ENCODE measurements at regions not wholly inside any gene's neighbourhood (a gene's known extent, or its start where the extent isn't known, plus 50 kb on each side); places are given as distances from the start of the nearest gene placed in this dataset.

DNA sequence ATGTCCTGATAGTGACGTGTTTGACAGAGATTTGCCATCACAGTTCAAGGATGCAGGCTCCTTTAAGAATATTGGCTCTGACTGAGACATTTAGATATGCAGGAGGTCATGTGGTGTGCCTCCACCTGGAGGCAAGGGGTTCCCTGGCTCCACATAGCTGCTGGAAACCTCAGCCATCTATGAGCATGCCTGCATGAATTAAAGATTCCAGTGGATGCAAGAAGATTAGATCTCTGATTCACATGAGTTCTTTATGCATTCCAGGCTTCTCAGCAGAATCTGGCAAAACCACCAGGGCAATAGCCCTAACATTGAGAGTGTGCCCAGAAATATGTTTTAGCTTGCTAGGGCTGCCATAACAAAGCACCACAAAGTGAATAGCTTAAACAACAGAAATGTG is 298.5 kb upstream of the AADAT start:
- TF ChIP-seq, protein P1, sequence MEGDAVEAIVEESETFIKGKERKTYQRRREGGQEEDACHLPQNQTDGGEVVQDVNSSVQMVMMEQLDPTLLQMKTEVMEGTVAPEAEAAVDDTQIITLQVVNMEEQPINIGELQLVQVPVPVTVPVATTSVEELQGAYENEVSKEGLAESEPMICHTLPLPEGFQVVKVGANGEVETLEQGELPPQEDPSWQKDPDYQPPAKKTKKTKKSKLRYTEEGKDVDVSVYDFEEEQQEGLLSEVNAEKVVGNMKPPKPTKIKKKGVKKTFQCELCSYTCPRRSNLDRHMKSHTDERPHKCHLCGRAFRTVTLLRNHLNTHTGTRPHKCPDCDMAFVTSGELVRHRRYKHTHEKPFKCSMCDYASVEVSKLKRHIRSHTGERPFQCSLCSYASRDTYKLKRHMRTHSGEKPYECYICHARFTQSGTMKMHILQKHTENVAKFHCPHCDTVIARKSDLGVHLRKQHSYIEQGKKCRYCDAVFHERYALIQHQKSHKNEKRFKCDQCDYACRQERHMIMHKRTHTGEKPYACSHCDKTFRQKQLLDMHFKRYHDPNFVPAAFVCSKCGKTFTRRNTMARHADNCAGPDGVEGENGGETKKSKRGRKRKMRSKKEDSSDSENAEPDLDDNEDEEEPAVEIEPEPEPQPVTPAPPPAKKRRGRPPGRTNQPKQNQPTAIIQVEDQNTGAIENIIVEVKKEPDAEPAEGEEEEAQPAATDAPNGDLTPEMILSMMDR (optimal IDR thresholded peaks at IDR 0.05 in 1 of 3, IDR thresholded peaks at IDR 0.05 in 1 of 3, conservative IDR thresholded peaks at IDR 0.05 in 1 of 3; ENCODE audit: extremely low read depth in 1 of 3, insufficient read depth in 2 of 3, low read length in 3 of 3), result no peak
- no peak for TF ChIP-seq EZH2 (IDR thresholded peaks at IDR 0.05; ENCODE audit: low read length)
